Hepatocyte (in vitro differentiated cells): ENCODE measurements at regions not wholly inside any gene's neighbourhood (a gene's known extent, or its start where the extent isn't known, plus 50 kb on each side); places are given as distances from the start of the nearest gene placed in this dataset.

Experiments used
- DNase-seq: peaks from one replicate; pipeline ENCODE4 v3.0.0-alpha.2; 2016; ENCODE audit warnings: low spot score
- H2AFZ ChIP-seq: fragments of 200-600 bp; sonication (generic); 2 replicates; pipeline ENCODE4 v1.6.0; 2016; ENCODE audit warnings: antibody characterized with exemption, mild to moderate bottlenecking
- H3K27ac ChIP-seq: fragments of 200-600 bp; sonication (generic); 2 replicates; pipeline ENCODE4 v1.5.1; 2016; ENCODE audit warnings: mild to moderate bottlenecking
- H3K27me3 ChIP-seq: fragments of 200-600 bp; sonication (generic); 2 replicates; pipeline ENCODE4 v1.6.1; 2016
- H3K36me3 ChIP-seq: fragments of 200-600 bp; sonication (generic); replicated peaks from 2 replicates; pipeline ENCODE4 v1.5.1; 2016; ENCODE audit warnings: low read depth; ENCODE audit not compliant: insufficient read depth
- H3K4me1 ChIP-seq: fragments of 200-600 bp; sonication (generic); 2 replicates; pipeline ENCODE4 v1.5.1; 2016; ENCODE audit warnings: mild to moderate bottlenecking, moderate library complexity; ENCODE audit not compliant: insufficient read depth
- H3K4me2 ChIP-seq: fragments of 200-600 bp; sonication (generic); 2 replicates; pipeline ENCODE4 v1.6.0; 2016
- H3K4me3 ChIP-seq: fragments of 200-600 bp; sonication (generic); 2 replicates; pipeline ENCODE4 v1.5.1; 2016; ENCODE audit warnings: mild to moderate bottlenecking
- H3K79me2 ChIP-seq: fragments of 200-600 bp; sonication (generic); 2 replicates; pipeline ENCODE4 v1.6.0; 2017; ENCODE audit warnings: mild to moderate bottlenecking
- H3K9me2 ChIP-seq: fragments of 200-600 bp; sonication (generic); replicated peaks from 2 replicates; pipeline ENCODE4 v1.6.0; 2017; ENCODE audit warnings: mild to moderate bottlenecking; ENCODE audit not compliant: insufficient read depth
- H3K9me3 ChIP-seq: fragments of 200-600 bp; sonication (generic); 2 replicates; pipeline ENCODE4 v1.5.1; 2016; ENCODE audit warnings: low read depth, mild to moderate bottlenecking
- H4K20me1 ChIP-seq: fragments of 200-600 bp; sonication (generic); 2 replicates; pipeline ENCODE4 v1.6.0; 2016; ENCODE audit warnings: mild to moderate bottlenecking; ENCODE audit not compliant: insufficient read depth, poor library complexity, severe bottlenecking
- CTCF ChIP-seq: fragments of 200-600 bp; sonication (generic); IDR thresholded peaks from 2 replicates; pipeline ENCODE4 v1.5.1; 2016; ENCODE audit warnings: antibody characterized with exemption, mild to moderate bottlenecking; ENCODE audit not compliant: poor library complexity
- EZH2 ChIP-seq: fragments of 200-600 bp; sonication (generic); IDR thresholded peaks from 2 replicates; pipeline ENCODE4 v1.6.1; 2016; ENCODE audit warnings: antibody characterized with exemption, mild to moderate bottlenecking, borderline replicate concordance
- EZH2phosphoT487 ChIP-seq: fragments of 200-600 bp; sonication (generic); IDR thresholded peaks from one replicate; pipeline ENCODE4 v1.6.1; 2018; ENCODE audit warnings: antibody characterized with exemption, mild to moderate bottlenecking, low read depth, moderate library complexity; ENCODE audit not compliant: unreplicated experiment, severe bottlenecking
- WGBS: methylation state at CpG from one replicate; pipeline ENCODE4 v1.1.6; 2016; ENCODE audit warnings: low lambda C conversion rate; ENCODE audit errors: missing lambda C conversion rate; 5-methylcytosine and 5-hydroxymethylcytosine counted together

- no peaks in the 10 kb centered on the region for H3K36me3 ChIP-seq
- H3K9me3 ChIP-seq = no peaks in the 10 kb centered on the region
- H3K9me2 ChIP-seq = no peaks in the 10 kb centered on the region
- no peak for TF ChIP-seq EZH2
- TF ChIP-seq EZH2phosphoT487 = no peak
- no peak for TF ChIP-seq CTCF
- no peak overlapping the region for H3K4me2 ChIP-seq
- DNase-seq = no peak
- H3K79me2 ChIP-seq = no peaks in the 10 kb centered on the region
- H4K20me1 ChIP-seq = no peaks in the 10 kb centered on the region
- H2AFZ ChIP-seq = no peak overlapping the region
- no peak overlapping the region for H3K27ac ChIP-seq
- WGBS = 90% methylated on average over 8 of the region's 8 CpGs
- peaks cover 4% of the 10 kb centered on the region for H3K27me3 ChIP-seq
- peaks cover 24% of the 10 kb centered on the region for H3K4me1 ChIP-seq
- no peak overlapping the region for H3K4me3 ChIP-seq
Measured at GRCh38 chr17:77613627-77614026, 344.9 kb upstream of the TNRC6C start.

- H4K20me1 ChIP-seq = no peaks in the 10 kb centered on the region
- H3K4me3 ChIP-seq = no peak overlapping the region
- peaks cover 4% of the 10 kb centered on the region for H3K27me3 ChIP-seq
- no peak overlapping the region for H3K27ac ChIP-seq
- H3K9me3 ChIP-seq = no peaks in the 10 kb centered on the region
- DNase-seq = no peak
- 53% methylated on average over 4 of the region's 4 CpGs for WGBS
- H2AFZ ChIP-seq = no peak overlapping the region
- TF ChIP-seq CTCF (no peak), EZH2phosphoT487 (no peak), EZH2 (no peak)
- no peaks in the 10 kb centered on the region for H3K9me2 ChIP-seq
- no peak overlapping the region for H3K4me2 ChIP-seq
- H3K36me3 ChIP-seq = no peaks in the 10 kb centered on the region
- H3K4me1 ChIP-seq = peaks cover 13% of the 10 kb centered on the region
- H3K79me2 ChIP-seq = no peaks in the 10 kb centered on the region
Measured at GRCh38 chr17:77615703-77616253, 342.7 kb upstream of the TNRC6C start.

GRCh38 chr17:77616254-77616731 lies 342.2 kb upstream of the TNRC6C start:
- Histone ChIP-seq H3K4me3 (no peak overlapping the region), H4K20me1 (no peaks in the 10 kb centered on the region), H3K79me2 (no peaks in the 10 kb centered on the region), H2AFZ (no peak overlapping the region), H3K27me3 (peaks cover 4% of the 10 kb centered on the region), H3K36me3 (no peaks in the 10 kb centered on the region), H3K4me2 (no peak overlapping the region), H3K27ac (no peak overlapping the region), H3K9me2 (no peaks in the 10 kb centered on the region), H3K9me3 (no peaks in the 10 kb centered on the region), H3K4me1 (peaks cover 13% of the 10 kb centered on the region)
- whole genome bisulfite sequencing = 40% methylated on average over 3 of the region's 3 CpGs
- DNase-seq = no peak
- TF ChIP-seq EZH2phosphoT487 (no peak), EZH2 (no peak), CTCF (no peak)

GRCh38 chr17:77617516-77617915 lies 341.0 kb upstream of the TNRC6C start:
- H3K4me1 ChIP-seq = peaks cover 13% of the 10 kb centered on the region
- H4K20me1 ChIP-seq = no peaks in the 10 kb centered on the region
- H3K36me3 ChIP-seq = no peaks in the 10 kb centered on the region
- no peak overlapping the region for H2AFZ ChIP-seq
- 95% methylated on average over 8 of the region's 8 CpGs for WGBS
- H3K27ac ChIP-seq = no peak overlapping the region
- peaks cover 4% of the 10 kb centered on the region for H3K27me3 ChIP-seq
- no peak overlapping the region for H3K4me2 ChIP-seq
- H3K4me3 ChIP-seq = no peak overlapping the region
- no peak for DNase-seq
- no peaks in the 10 kb centered on the region for H3K9me3 ChIP-seq
- no peak for TF ChIP-seq EZH2
- no peak for TF ChIP-seq EZH2phosphoT487
- no peak for TF ChIP-seq CTCF
- H3K79me2 ChIP-seq = no peaks in the 10 kb centered on the region
- no peaks in the 10 kb centered on the region for H3K9me2 ChIP-seq
